ENCODE measurements at regions not wholly inside any gene's neighbourhood (a gene's known extent, or its start where the extent isn't known, plus 50 kb on each side); places are given as distances from the start of the nearest gene placed in this dataset.

DNA sequence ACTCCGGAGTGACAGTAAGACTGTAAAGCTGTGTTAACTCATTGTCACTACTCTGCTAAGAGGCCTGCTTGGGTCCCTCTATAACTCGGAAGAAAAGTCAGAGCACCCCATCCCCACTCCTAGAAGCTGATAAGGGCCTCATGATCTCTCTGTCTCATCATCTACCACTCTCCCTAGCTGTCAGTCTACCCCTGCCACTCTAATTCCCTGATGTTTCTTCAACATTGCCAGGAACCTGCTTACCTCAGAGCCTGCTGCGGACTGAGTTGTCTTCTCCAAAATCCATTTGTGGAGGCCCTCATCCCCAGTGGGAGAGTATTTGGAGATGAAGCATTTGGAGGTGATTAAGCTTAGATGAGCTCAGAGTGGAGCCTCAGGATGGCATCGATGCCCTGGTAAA, 1092.2 kb downstream of the TBC1D22A start:
- Histone ChIP-seq H3K27me3 (ENCODE audit: insufficient read depth, poor library complexity, severe bottlenecking) (no peaks in the 10 kb centered on the region), H3K4me3 (replicated peaks; ENCODE audit: insufficient read depth, low read length) (no peak overlapping the region), H3K27ac (replicated peaks) (no peak overlapping the region)
- TF ChIP-seq SPI1 (IDR thresholded peaks at IDR 0.05; ENCODE audit: borderline replicate concordance, low read depth) (no peak), POLR2AphosphoS5 (IDR thresholded peaks at IDR 0.05; ENCODE audit: low read depth) (no peak), GABPA (IDR thresholded peaks at IDR 0.05; ENCODE audit: low read depth) (no peak)
- TF ChIP-seq, protein P1, sequence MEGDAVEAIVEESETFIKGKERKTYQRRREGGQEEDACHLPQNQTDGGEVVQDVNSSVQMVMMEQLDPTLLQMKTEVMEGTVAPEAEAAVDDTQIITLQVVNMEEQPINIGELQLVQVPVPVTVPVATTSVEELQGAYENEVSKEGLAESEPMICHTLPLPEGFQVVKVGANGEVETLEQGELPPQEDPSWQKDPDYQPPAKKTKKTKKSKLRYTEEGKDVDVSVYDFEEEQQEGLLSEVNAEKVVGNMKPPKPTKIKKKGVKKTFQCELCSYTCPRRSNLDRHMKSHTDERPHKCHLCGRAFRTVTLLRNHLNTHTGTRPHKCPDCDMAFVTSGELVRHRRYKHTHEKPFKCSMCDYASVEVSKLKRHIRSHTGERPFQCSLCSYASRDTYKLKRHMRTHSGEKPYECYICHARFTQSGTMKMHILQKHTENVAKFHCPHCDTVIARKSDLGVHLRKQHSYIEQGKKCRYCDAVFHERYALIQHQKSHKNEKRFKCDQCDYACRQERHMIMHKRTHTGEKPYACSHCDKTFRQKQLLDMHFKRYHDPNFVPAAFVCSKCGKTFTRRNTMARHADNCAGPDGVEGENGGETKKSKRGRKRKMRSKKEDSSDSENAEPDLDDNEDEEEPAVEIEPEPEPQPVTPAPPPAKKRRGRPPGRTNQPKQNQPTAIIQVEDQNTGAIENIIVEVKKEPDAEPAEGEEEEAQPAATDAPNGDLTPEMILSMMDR (IDR thresholded peaks at IDR 0.05; ENCODE audit: insufficient read depth, low read length), result no peak
- TF ChIP-seq, protein P2, sequence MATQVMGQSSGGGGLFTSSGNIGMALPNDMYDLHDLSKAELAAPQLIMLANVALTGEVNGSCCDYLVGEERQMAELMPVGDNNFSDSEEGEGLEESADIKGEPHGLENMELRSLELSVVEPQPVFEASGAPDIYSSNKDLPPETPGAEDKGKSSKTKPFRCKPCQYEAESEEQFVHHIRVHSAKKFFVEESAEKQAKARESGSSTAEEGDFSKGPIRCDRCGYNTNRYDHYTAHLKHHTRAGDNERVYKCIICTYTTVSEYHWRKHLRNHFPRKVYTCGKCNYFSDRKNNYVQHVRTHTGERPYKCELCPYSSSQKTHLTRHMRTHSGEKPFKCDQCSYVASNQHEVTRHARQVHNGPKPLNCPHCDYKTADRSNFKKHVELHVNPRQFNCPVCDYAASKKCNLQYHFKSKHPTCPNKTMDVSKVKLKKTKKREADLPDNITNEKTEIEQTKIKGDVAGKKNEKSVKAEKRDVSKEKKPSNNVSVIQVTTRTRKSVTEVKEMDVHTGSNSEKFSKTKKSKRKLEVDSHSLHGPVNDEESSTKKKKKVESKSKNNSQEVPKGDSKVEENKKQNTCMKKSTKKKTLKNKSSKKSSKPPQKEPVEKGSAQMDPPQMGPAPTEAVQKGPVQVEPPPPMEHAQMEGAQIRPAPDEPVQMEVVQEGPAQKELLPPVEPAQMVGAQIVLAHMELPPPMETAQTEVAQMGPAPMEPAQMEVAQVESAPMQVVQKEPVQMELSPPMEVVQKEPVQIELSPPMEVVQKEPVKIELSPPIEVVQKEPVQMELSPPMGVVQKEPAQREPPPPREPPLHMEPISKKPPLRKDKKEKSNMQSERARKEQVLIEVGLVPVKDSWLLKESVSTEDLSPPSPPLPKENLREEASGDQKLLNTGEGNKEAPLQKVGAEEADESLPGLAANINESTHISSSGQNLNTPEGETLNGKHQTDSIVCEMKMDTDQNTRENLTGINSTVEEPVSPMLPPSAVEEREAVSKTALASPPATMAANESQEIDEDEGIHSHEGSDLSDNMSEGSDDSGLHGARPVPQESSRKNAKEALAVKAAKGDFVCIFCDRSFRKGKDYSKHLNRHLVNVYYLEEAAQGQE (IDR thresholded peaks at IDR 0.05; ENCODE audit: insufficient replicate concordance, low read depth), result no peak
- no peak for DNase-seq (ENCODE audit: low read depth in 1 of 2, low spot score in 1 of 2)

DNA sequence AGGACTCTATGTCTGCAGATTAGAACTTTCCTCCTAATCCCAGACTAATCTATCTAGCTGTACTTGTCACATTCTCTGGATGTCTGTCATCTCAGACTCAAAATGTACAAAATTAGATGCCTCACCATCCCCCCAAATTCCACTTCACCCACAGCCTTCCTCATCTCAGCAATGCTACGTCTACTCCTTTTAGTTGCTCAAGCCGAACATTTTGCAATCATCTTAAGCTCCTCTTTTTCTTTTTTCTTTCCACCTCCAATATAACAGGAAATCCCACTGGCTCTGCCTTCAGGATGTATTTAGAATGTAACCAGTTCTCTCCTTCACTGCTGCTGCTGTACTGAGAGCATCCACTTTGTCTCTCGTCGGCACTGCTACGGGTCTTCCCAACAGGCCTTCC, 1091.8 kb downstream of the TBC1D22A start:
- no peak for DNase-seq (ENCODE audit: low read depth in 1 of 2, low spot score in 1 of 2)
- Histone ChIP-seq H3K27me3 (ENCODE audit: insufficient read depth, poor library complexity, severe bottlenecking) (no peaks in the 10 kb centered on the region), H3K27ac (replicated peaks) (no peak overlapping the region), H3K4me3 (replicated peaks; ENCODE audit: insufficient read depth, low read length) (no peak overlapping the region)
- TF ChIP-seq GABPA (IDR thresholded peaks at IDR 0.05; ENCODE audit: low read depth), result no peak

DNA sequence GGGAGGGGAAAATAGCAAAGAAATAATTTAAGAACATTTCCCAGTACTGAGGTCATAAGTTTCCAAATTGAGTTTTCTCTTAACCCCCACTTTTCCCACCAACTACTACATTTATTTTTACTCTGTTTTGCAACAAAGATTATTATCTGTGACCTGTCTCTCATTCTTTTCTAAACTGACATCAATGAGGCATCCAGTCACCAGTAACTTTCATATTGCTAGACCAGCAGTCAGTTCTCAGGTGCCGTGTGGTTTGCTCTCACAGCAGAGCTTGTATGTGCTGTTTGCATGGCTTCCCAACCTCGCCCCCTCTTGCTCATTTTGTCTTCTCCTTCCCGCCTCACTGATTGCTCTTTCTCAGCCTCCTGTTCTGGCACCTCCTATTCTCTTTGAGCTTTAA, 1091.3 kb downstream of the TBC1D22A start:
- no peak for DNase-seq (ENCODE audit: low read depth in 1 of 2, low spot score in 1 of 2)
- TF ChIP-seq POLR2AphosphoS5 (IDR thresholded peaks at IDR 0.05; ENCODE audit: low read depth), result no peak
- no peak for TF ChIP-seq SPI1 (IDR thresholded peaks at IDR 0.05; ENCODE audit: borderline replicate concordance, low read depth)
- TF ChIP-seq, protein P2 (IDR thresholded peaks at IDR 0.05; ENCODE audit: insufficient replicate concordance, low read depth), result no peak
- TF ChIP-seq, protein P1 (IDR thresholded peaks at IDR 0.05; ENCODE audit: insufficient read depth, low read length), result no peak
- TF ChIP-seq GABPA (IDR thresholded peaks at IDR 0.05; ENCODE audit: low read depth), result no peak
- Histone ChIP-seq H3K27me3 (ENCODE audit: insufficient read depth, poor library complexity, severe bottlenecking) (no peaks in the 10 kb centered on the region), H3K27ac (replicated peaks) (no peak overlapping the region), H3K4me3 (replicated peaks; ENCODE audit: insufficient read depth, low read length) (no peak overlapping the region)

DNA sequence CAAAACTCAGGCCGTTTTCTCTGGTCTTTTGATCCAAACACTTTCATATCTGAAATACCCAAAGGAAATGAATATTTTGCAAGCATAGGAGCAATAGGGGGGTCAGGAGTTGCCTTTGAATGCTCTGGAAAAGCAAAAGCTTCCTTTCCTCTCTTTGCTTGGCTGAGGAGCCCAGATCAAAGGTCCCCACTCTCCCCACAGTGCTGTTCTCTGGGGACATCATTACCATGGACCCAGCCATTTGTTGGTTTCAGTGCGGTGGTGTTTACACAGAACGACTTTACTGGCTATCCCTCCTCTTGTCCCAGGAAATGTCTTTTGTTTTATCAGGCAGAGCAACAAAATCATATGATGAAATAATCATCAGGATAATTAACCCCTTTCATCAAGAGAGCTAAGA, 1089.1 kb downstream of the TBC1D22A start:
- no peak for TF ChIP-seq POLR2AphosphoS5 (IDR thresholded peaks at IDR 0.05; ENCODE audit: low read depth)
- no peak for TF ChIP-seq SPI1 (IDR thresholded peaks at IDR 0.05; ENCODE audit: borderline replicate concordance, low read depth)
- DNase-seq (ENCODE audit: low read depth in 1 of 2, low spot score in 1 of 2), result no peak
- Histone ChIP-seq H3K4me3 (replicated peaks; ENCODE audit: insufficient read depth, low read length) (no peak overlapping the region), H3K27me3 (ENCODE audit: insufficient read depth, poor library complexity, severe bottlenecking) (no peaks in the 10 kb centered on the region), H3K27ac (replicated peaks) (no peak overlapping the region)

DNA sequence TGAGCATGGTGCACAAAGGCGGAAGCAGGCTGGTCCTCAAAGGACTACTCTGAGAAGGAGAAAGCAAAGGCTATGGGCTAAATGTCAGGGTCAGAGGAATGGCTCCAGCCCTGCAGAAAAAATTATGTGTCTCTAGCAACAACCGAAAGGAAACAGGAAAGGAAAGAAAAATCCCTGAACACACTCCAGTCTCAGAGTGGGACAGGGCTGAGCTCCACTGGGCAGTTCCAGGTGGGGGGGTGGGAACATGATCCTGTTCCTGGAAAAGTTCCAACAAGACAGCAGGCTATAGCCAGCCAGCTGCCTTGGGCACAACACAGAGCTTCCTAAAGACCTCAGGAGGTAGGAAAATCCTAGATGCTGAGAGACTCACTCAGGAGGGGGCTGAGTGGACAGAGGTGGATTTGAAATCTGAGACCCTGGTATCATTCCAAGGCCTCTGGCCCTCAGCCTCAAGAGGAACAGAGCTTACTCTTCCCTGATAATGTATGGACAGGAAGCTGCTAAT, 1088.2 kb downstream of the TBC1D22A start:
- TF ChIP-seq, protein P2 (IDR thresholded peaks at IDR 0.05; ENCODE audit: insufficient replicate concordance, low read depth), result no peak
- TF ChIP-seq, protein P1 (IDR thresholded peaks at IDR 0.05; ENCODE audit: insufficient read depth, low read length), result no peak
- TF ChIP-seq GABPA (IDR thresholded peaks at IDR 0.05; ENCODE audit: low read depth) (no peak), POLR2AphosphoS5 (IDR thresholded peaks at IDR 0.05; ENCODE audit: low read depth) (no peak), SPI1 (IDR thresholded peaks at IDR 0.05; ENCODE audit: borderline replicate concordance, low read depth) (no peak)
- H3K27me3 ChIP-seq (ENCODE audit: insufficient read depth, poor library complexity, severe bottlenecking), result no peaks in the 10 kb centered on the region
- no peak overlapping the region for H3K27ac ChIP-seq (replicated peaks)
- DNase-seq (ENCODE audit: low read depth in 1 of 2, low spot score in 1 of 2), result no peak
- no peak overlapping the region for H3K4me3 ChIP-seq (replicated peaks; ENCODE audit: insufficient read depth, low read length)

All from HL-60 (cell line).